Activated CD8-positive, alpha-beta T cell treated with anti-CD3 and anti-CD28 coated beads for 36 hours (primary cell): ENCODE measurements at regions not wholly inside any gene's neighbourhood (a gene's known extent, or its start where the extent isn't known, plus 50 kb on each side); places are given as distances from the start of the nearest gene placed in this dataset.

Source experiments
- ATAC-seq: fragments of 200-7000 bp; cut with Tn5 transposase; one replicate; pipeline ENCODE4 v1.10.0; 2021; ENCODE audit warnings: mild to moderate bottlenecking, moderate library complexity
- CTCF ChIA-PET: fragments of 350-600 bp; sonication (Branson Sonifier 250); formaldehyde crosslinking; loops from one replicate; lab custom pipeline; 2021; ENCODE audit warnings: antibody characterized with exemption; lab: Charles Lee
- POLR2A ChIA-PET: fragments of 350-600 bp; sonication (Branson Sonifier 250); formaldehyde crosslinking; loops from one replicate; lab custom pipeline; 2021; ENCODE audit warnings: antibody characterized with exemption; lab: Charles Lee
- DNase-seq: peaks from one replicate; pipeline ENCODE4 v3.0.0-alpha.2; 2020
- H3K27ac Mint-ChIP-seq: one replicate; pipeline ENCODE4 v1.8.0; 2021; ENCODE audit warnings: mild to moderate bottlenecking, mixed read lengths
- H3K27me3 Mint-ChIP-seq: one replicate; pipeline ENCODE4 v1.8.0; 2021; ENCODE audit warnings: mixed read lengths
- H3K36me3 Mint-ChIP-seq: one replicate; pipeline ENCODE4 v1.8.0; 2021; ENCODE audit warnings: low read depth, mixed read lengths
- H3K4me1 Mint-ChIP-seq: one replicate; pipeline ENCODE4 v1.8.0; 2021; ENCODE audit warnings: low read depth, mixed read lengths
- H3K4me3 Mint-ChIP-seq: one replicate; pipeline ENCODE4 v1.8.0; 2021; ENCODE audit warnings: mild to moderate bottlenecking, moderate library complexity, mixed read lengths
- H3K9me3 Mint-ChIP-seq: one replicate; pipeline ENCODE4 v1.8.0; 2021; ENCODE audit warnings: mixed read lengths
- CTCF ChIP-seq: fragments of 200-600 bp; IDR thresholded peaks from one replicate; pipeline ENCODE4 v1.8.0; 2022; ENCODE audit warnings: antibody characterized with exemption, mild to moderate bottlenecking
- intact Hi-C: fragments of 100-400 bp; cut with micrococcal nuclease; formaldehyde crosslinking; loops from one replicate; pipeline ENCODE4 v1.10.0; 2022

- Mint-ChIP-seq H3K9me3 (no peaks in the 10 kb centered on the region), H3K27me3 (peaks cover 17% of the 10 kb centered on the region), H3K4me3 (no peak overlapping the region), H3K36me3 (no peaks in the 10 kb centered on the region), H3K27ac (no peak overlapping the region), H3K4me1 (peaks cover 4% of the 10 kb centered on the region)
- CTCF ChIA-PET = no interaction called here
- no peak for TF ChIP-seq CTCF
- intact Hi-C loops = no loop called here
- no peak for DNase-seq
- ATAC-seq = no peak
- POLR2A ChIA-PET = no interaction called here
Measured at GRCh38 chr3:127131424-127132170, 61.3 kb upstream of the PRR23E start.

- POLR2A ChIA-PET = no interaction called here
- intact Hi-C loops = no loop called here
Measured at GRCh38 chr3:127132876-127133275, 60.1 kb upstream of the PRR23E start.

GRCh38 chr3:127133971-127134370 is 59.0 kb upstream of the PRR23E start:
- ATAC-seq (no peak), DNase-seq (no peak)
- Mint-ChIP-seq H3K4me3 (no peak overlapping the region), H3K36me3 (no peaks in the 10 kb centered on the region), H3K27me3 (peaks cover 29% of the 10 kb centered on the region), H3K9me3 (no peaks in the 10 kb centered on the region), H3K4me1 (peaks cover 4% of the 10 kb centered on the region), H3K27ac (no peak overlapping the region)
- CTCF ChIA-PET = no interaction called here
- POLR2A ChIA-PET = no interaction called here
- TF ChIP-seq CTCF = no peak
- intact Hi-C loops = no loop called here

More at GRCh38 chr3:127132876-127133275, 60.1 kb upstream of the PRR23E start:
- no peak for ATAC-seq
- CTCF ChIA-PET = no interaction called here
- Mint-ChIP-seq H3K4me3 (no peak overlapping the region), H3K27me3 (peaks cover 28% of the 10 kb centered on the region), H3K4me1 (peaks cover 4% of the 10 kb centered on the region), H3K27ac (no peak overlapping the region), H3K36me3 (no peaks in the 10 kb centered on the region), H3K9me3 (no peaks in the 10 kb centered on the region)
- no peak for TF ChIP-seq CTCF
- no peak for DNase-seq

GRCh38 chr3:127134466-127134865 is 58.5 kb upstream of the PRR23E start:
- POLR2A ChIA-PET = no interaction called here
- H3K4me3 Mint-ChIP-seq = no peak overlapping the region
- CTCF ChIA-PET = no interaction called here
- intact Hi-C loops = no loop called here
- ATAC-seq = no peak
- no peak for DNase-seq
- no peaks in the 10 kb centered on the region for H3K9me3 Mint-ChIP-seq
- peaks cover 33% of the 10 kb centered on the region for H3K27me3 Mint-ChIP-seq
- peaks cover 4% of the 10 kb centered on the region for H3K4me1 Mint-ChIP-seq
- H3K36me3 Mint-ChIP-seq = no peaks in the 10 kb centered on the region
- H3K27ac Mint-ChIP-seq = no peak overlapping the region
- no peak for TF ChIP-seq CTCF

- Mint-ChIP-seq H3K27ac (no peak overlapping the region), H3K4me3 (no peak overlapping the region), H3K27me3 (peaks cover 33% of the 10 kb centered on the region), H3K36me3 (no peaks in the 10 kb centered on the region), H3K9me3 (no peaks in the 10 kb centered on the region), H3K4me1 (peaks cover 4% of the 10 kb centered on the region)
- POLR2A ChIA-PET = no interaction called here
- intact Hi-C loops = no loop called here
- CTCF ChIA-PET = no interaction called here
- no peak for ATAC-seq
- TF ChIP-seq CTCF = no peak
- no peak for DNase-seq
Measured at GRCh38 chr3:127134887-127135240, 58.1 kb upstream of the PRR23E start.
